ENCODE measurements at regions not wholly inside any gene's neighbourhood (a gene's known extent, or its start where the extent isn't known, plus 50 kb on each side); places are given as distances from the start of the nearest gene placed in this dataset.

DNA sequence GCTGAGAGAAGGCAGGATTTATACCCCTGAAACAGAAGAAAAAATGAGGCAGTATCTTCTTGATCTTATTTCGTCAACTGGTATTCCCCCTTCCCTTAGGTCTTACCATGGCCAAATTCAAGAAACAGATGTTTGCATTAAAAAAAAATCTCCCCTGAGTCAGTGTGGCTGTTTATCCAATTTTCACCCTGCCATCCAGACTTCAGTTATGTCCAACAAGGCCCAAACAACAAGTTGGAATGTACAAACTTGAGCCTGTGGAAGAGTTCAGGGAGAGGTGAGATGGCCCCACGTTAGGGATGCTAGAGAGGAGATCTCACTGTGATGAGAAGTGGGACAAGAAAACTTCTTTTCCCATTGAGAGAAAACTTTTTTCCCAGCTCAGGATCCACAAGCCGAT, 147.2 kb upstream of the PROX1 start:
- in situ Hi-C loops (cut with MboI; ENCODE audit: low pct_unique_long_range_greater_than_20kb, low sequenced_read_pairs, unreplicated experiment) = no loop called here
- TF ChIP-seq, protein P1, sequence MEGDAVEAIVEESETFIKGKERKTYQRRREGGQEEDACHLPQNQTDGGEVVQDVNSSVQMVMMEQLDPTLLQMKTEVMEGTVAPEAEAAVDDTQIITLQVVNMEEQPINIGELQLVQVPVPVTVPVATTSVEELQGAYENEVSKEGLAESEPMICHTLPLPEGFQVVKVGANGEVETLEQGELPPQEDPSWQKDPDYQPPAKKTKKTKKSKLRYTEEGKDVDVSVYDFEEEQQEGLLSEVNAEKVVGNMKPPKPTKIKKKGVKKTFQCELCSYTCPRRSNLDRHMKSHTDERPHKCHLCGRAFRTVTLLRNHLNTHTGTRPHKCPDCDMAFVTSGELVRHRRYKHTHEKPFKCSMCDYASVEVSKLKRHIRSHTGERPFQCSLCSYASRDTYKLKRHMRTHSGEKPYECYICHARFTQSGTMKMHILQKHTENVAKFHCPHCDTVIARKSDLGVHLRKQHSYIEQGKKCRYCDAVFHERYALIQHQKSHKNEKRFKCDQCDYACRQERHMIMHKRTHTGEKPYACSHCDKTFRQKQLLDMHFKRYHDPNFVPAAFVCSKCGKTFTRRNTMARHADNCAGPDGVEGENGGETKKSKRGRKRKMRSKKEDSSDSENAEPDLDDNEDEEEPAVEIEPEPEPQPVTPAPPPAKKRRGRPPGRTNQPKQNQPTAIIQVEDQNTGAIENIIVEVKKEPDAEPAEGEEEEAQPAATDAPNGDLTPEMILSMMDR (IDR thresholded peaks at IDR 0.05; ENCODE audit: extremely low read depth, insufficient read depth, missing control alignments) = no peak
- no peak for DNase-seq (ENCODE audit: low spot score)

- TF ChIP-seq, protein P1 (IDR thresholded peaks at IDR 0.05; ENCODE audit: extremely low read depth, insufficient read depth, missing control alignments) = no peak
- no peak for DNase-seq (ENCODE audit: low spot score)
- in situ Hi-C loops (cut with MboI; ENCODE audit: low pct_unique_long_range_greater_than_20kb, low sequenced_read_pairs, unreplicated experiment) = no loop called here
Observed at GRCh38 chr1:213844632-213845031, 143.1 kb upstream of the PROX1 start.

DNA sequence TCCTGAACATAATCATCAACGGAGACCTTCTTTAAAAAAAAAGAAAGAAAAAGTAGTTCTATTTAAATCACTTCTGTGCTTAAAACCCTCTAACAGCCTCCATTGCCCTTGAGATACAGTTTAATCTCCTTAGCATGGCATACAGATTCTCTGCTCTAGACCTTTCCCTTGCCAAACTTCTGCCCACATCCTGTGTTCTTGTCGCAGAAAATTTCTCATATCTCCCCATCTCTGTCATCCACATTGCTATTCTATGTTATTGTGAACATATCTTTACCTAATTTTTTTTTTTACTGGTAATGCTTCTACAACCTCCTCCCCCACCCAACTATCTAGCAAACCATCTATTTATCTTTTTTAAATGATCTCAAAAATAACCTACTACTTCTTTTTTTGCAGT, 135.7 kb upstream of the PROX1 start:
- in situ Hi-C loops (cut with MboI; ENCODE audit: low pct_unique_long_range_greater_than_20kb, low sequenced_read_pairs, unreplicated experiment) = no loop called here
- DNase-seq (ENCODE audit: low spot score) = no peak
- TF ChIP-seq, protein P1 (IDR thresholded peaks at IDR 0.05; ENCODE audit: extremely low read depth, insufficient read depth, missing control alignments) = no peak

DNA sequence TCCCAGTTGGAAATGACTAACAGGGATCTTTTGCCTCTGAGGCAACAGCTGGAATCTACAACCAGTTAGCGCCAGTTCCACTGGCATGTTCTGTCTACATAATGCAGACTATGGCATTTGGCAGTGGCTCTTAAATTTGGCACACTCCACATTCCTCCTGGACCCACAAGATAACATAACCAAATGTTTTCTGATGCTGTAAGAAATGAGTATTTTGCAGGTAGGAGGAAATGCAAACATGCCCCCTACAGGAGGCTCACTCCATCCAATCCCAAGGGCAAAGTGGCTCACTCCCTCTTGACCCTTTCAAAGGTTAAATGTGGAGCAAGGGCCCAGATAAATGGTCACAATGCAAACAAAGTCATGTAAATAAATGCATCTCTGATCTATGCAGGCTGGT, 129.2 kb upstream of the PROX1 start:
- TF ChIP-seq, protein P1 (IDR thresholded peaks at IDR 0.05; ENCODE audit: extremely low read depth, insufficient read depth, missing control alignments) = no peak
- DNase-seq (ENCODE audit: low spot score) = no peak
- in situ Hi-C loops (cut with MboI; ENCODE audit: low pct_unique_long_range_greater_than_20kb, low sequenced_read_pairs, unreplicated experiment) = no loop called here

- in situ Hi-C loops (cut with MboI; ENCODE audit: low pct_unique_long_range_greater_than_20kb, low sequenced_read_pairs, unreplicated experiment) = no loop called here
- TF ChIP-seq, protein P1 (IDR thresholded peaks at IDR 0.05; ENCODE audit: extremely low read depth, insufficient read depth, missing control alignments) = no peak
- no peak for DNase-seq (ENCODE audit: low spot score)
Observed at GRCh38 chr1:213861841-213862240, 125.9 kb upstream of the PROX1 start.

DNA sequence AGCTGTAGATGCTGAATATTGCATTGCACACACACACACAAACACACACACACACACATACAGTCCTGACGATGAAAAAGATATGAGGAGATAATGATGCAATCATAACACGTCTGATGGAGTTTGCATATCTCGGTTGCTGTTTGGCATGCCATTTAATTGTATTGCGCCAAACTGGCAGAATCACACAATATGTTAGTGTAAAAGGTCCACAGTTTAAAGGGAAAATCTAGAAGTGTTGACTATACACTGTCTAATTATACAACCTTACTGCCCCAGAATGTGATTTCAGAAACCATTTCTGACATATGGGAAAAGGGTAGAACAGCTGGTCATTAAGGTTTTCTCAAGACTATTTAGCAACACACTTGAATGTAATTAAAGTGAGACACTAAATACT, 123.7 kb upstream of the PROX1 start:
- in situ Hi-C loops (cut with MboI; ENCODE audit: low pct_unique_long_range_greater_than_20kb, low sequenced_read_pairs, unreplicated experiment) = no loop called here
- TF ChIP-seq, protein P1 (IDR thresholded peaks at IDR 0.05; ENCODE audit: extremely low read depth, insufficient read depth, missing control alignments) = no peak
- no peak for DNase-seq (ENCODE audit: low spot score)

- in situ Hi-C loops (cut with MboI; ENCODE audit: low pct_unique_long_range_greater_than_20kb, low sequenced_read_pairs, unreplicated experiment) = no loop called here
Observed at GRCh38 chr1:213868482-213868881, 119.3 kb upstream of the PROX1 start.

More at GRCh38 chr1:213868482-213868881, 119.3 kb upstream of the PROX1 start:
- TF ChIP-seq, protein P1 (IDR thresholded peaks at IDR 0.05; ENCODE audit: extremely low read depth, insufficient read depth, missing control alignments) = no peak
- no peak for DNase-seq (ENCODE audit: low spot score)
